ENCODE measurements at regions not wholly inside any gene's neighbourhood (a gene's known extent, or its start where the extent isn't known, plus 50 kb on each side); places are given as distances from the start of the nearest gene placed in this dataset.

DNA sequence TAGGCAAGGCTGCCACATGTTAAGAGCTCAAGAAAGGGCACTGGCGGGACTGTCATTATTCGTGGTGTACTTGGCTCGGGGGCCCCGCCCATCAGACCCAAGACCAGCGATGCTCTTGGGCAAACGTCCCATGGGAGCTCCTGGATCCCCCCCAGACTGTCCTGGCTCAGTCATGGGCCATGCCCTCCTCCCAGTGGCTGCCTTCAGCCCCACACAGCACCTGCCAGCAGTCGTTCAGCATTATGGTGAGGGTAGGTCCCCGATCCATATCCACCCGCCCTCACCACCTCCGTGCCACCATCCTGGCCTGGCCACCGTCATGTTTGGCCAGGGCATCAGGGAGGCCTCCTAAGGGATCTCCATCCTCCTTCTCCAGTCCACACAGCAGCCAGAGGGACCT is 51.4 kb upstream of the IQSEC1 start:
- Histone ChIP-seq H3K27me3 (peaks cover 0 to 6% (median 0%) of the 10 kb centered on the region in 3 donors), H3K4me1 (no peaks in the 10 kb centered on the region), H3K4me3 (no peak overlapping the region), H3K36me3 (no peaks in the 10 kb centered on the region), H3K27ac (no peak overlapping the region), H3K9me3 (no peaks in the 10 kb centered on the region)
- WGBS, 5 donors, result 69 to 85% (median 77%) methylated on average over 11 of the region's 11 CpGs
- no peak for TF ChIP-seq POLR2A (IDR thresholded peaks at IDR 0.05)
- TF ChIP-seq POLR2AphosphoS5 (IDR thresholded peaks at IDR 0.05), result no peak
- TF ChIP-seq, protein P1, sequence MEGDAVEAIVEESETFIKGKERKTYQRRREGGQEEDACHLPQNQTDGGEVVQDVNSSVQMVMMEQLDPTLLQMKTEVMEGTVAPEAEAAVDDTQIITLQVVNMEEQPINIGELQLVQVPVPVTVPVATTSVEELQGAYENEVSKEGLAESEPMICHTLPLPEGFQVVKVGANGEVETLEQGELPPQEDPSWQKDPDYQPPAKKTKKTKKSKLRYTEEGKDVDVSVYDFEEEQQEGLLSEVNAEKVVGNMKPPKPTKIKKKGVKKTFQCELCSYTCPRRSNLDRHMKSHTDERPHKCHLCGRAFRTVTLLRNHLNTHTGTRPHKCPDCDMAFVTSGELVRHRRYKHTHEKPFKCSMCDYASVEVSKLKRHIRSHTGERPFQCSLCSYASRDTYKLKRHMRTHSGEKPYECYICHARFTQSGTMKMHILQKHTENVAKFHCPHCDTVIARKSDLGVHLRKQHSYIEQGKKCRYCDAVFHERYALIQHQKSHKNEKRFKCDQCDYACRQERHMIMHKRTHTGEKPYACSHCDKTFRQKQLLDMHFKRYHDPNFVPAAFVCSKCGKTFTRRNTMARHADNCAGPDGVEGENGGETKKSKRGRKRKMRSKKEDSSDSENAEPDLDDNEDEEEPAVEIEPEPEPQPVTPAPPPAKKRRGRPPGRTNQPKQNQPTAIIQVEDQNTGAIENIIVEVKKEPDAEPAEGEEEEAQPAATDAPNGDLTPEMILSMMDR (IDR thresholded peaks at IDR 0.05), result no peak
- no peak for TF ChIP-seq EP300 (IDR thresholded peaks at IDR 0.05)
- no peak for DNase-seq
- intact Hi-C loops (cut with DNase I; ENCODE audit: low total_unique reads), result no loop called here

DNA sequence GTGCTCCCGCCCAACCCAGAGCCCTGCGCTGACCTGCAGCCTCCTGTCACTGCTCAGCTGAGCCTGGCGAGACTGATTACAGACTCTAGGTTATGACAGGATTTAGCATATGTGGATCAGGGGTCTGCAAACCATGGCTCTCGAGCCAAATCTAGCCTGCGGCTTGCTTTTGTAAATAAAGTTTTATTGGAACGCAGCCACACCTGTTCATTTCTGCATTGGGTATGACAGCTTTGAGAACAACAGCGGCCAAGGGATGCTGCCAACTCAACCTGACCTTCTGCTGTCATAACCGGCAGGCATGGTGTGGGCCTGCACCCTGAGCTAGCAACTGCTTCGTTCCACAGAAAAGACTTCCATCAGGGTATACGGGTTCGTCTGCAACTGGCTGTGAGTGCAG is 50.5 kb upstream of the IQSEC1 start:
- intact Hi-C loops (cut with DNase I; ENCODE audit: low total_unique reads), result no loop called here
- no peak overlapping the region for H3K4me3 ChIP-seq
- H3K27me3 ChIP-seq, result peaks cover 0 to 6% (median 0%) of the 10 kb centered on the region in 3 donors
- DNase-seq, result no peak
- 80 to 87% (median 84%) methylated on average over 9 to 11 of the region's 11 CpGs for WGBS, 5 donors
- H3K27ac ChIP-seq, result no peak overlapping the region
- TF ChIP-seq POLR2A (IDR thresholded peaks at IDR 0.05) (no peak), POLR2AphosphoS5 (IDR thresholded peaks at IDR 0.05) (no peak), EP300 (IDR thresholded peaks at IDR 0.05) (no peak)
- TF ChIP-seq, protein P1 (IDR thresholded peaks at IDR 0.05), result no peak
- no peaks in the 10 kb centered on the region for H3K36me3 ChIP-seq
- H3K9me3 ChIP-seq, result no peaks in the 10 kb centered on the region
- no peaks in the 10 kb centered on the region for H3K4me1 ChIP-seq

DNA sequence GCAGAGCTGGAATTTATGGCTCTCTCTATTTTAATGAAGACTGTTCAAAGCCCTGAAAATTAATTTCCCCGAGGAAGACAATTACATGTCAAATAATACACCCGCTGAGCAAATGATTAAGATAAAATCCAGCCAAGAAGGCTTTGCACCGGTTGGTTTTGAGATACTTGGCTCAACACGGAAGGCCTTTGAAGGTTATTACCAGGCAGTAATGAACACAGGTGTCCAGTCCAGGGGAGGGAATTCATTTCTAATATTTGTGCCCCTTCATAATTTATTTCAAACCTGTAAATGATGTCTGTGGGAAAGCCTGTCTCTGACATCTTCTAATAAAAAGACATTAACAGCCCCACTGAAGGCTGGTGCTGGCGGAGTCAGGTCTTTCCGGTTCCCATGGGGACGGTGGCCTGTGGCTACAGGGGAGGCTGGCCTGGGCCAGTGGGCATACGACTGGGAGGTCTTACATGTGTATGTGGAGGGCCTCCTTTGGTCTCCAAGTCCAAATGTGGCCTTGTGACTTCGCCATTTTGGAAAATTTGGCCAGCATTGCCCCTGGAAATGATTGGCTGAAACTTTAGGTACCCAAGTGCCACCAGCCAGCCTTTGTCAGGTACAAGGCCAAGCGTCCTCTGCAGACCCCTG is 49.9 kb upstream of the IQSEC1 start:
- no peak overlapping the region for H3K4me3 ChIP-seq
- no peaks in the 10 kb centered on the region for H3K36me3 ChIP-seq
- no peak overlapping the region for H3K27ac ChIP-seq
- TF ChIP-seq POLR2AphosphoS5 (IDR thresholded peaks at IDR 0.05) (no peak), EP300 (IDR thresholded peaks at IDR 0.05) (no peak), POLR2A (IDR thresholded peaks at IDR 0.05) (no peak)
- TF ChIP-seq, protein P1 (IDR thresholded peaks at IDR 0.05), result no peak
- intact Hi-C loops (cut with DNase I; ENCODE audit: low total_unique reads), result no loop called here
- WGBS, 5 donors, result 66 to 84% (median 71%) methylated on average over 9 to 10 of the region's 10 CpGs
- no peaks in the 10 kb centered on the region for H3K9me3 ChIP-seq
- DNase-seq, result no peak
- no peaks in the 10 kb centered on the region for H3K4me1 ChIP-seq
- peaks cover 0 to 6% (median 0%) of the 10 kb centered on the region in 3 donors for H3K27me3 ChIP-seq

All from stomach (tissue), 8 donors.